SK-N-SH treated with all-trans-retinoic acid at 6 μM for 48 hours (cell line): ENCODE measurements at regions not wholly inside any gene's neighbourhood (a gene's known extent, or its start where the extent isn't known, plus 50 kb on each side); places are given as distances from the start of the nearest gene placed in this dataset.

ENCODE experiments used
- ATAC-seq: fragments of 200-7000 bp; cut with Tn5 transposase; 3 replicates; pipeline ENCODE4 v1.9.1; 2020; ENCODE audit warnings: mild to moderate bottlenecking, moderate library complexity
- ARNTL ChIP-seq: fragments of 450-650 bp; formaldehyde crosslinking; IDR thresholded peaks from 2 replicates; pipeline ENCODE4 v1.5.0; 2020; ENCODE audit warnings: low read depth, mild to moderate bottlenecking, moderate library complexity, borderline replicate concordance
- BACH2 ChIP-seq: fragments of 250-450 bp; sonication (Bioruptor Pico); IDR thresholded peaks from 2 replicates; pipeline ENCODE4 v1.9.0; 2021; ENCODE audit warnings: mild to moderate bottlenecking, borderline replicate concordance
- CSDC2 ChIP-seq: fragments of 250-450 bp; sonication (Bioruptor Pico); IDR thresholded peaks from 2 replicates; pipeline ENCODE4 v1.5.0; 2020; ENCODE audit warnings: mild to moderate bottlenecking, moderate library complexity
- ESRRG ChIP-seq: fragments of 250-450 bp; sonication (Bioruptor Pico); IDR thresholded peaks from 2 replicates; pipeline ENCODE4 v1.6.1; 2021; ENCODE audit warnings: mild to moderate bottlenecking
- GLIS3 ChIP-seq: fragments of 250-450 bp; sonication (Bioruptor Pico); IDR thresholded peaks from 2 replicates; pipeline ENCODE4 v1.5.0; 2020; ENCODE audit warnings: mild to moderate bottlenecking, moderate library complexity
- ISL1 ChIP-seq: fragments of 250-450 bp; sonication (Bioruptor Pico); IDR thresholded peaks from 2 replicates; pipeline ENCODE4 v2.1.2; 2022; ENCODE audit warnings: mild to moderate bottlenecking, moderate library complexity
- OSR1 ChIP-seq: fragments of 250-450 bp; sonication (Bioruptor Pico); IDR thresholded peaks from 2 replicates; pipeline ENCODE4 v1.8.0; 2022; ENCODE audit warnings: moderate library complexity, mild to moderate bottlenecking, inconsistent platforms
- PPARA ChIP-seq: fragments of 250-450 bp; sonication (Bioruptor Pico); IDR thresholded peaks from 2 replicates; pipeline ENCODE4 v1.5.0; 2020; ENCODE audit warnings: mild to moderate bottlenecking, borderline replicate concordance
- RARB ChIP-seq: fragments of 250-450 bp; sonication (Bioruptor Pico); IDR thresholded peaks from 2 replicates; pipeline ENCODE4 v1.8.0; 2021; ENCODE audit warnings: mild to moderate bottlenecking, moderate library complexity
- SNAI2 ChIP-seq: fragments of 250-450 bp; sonication (Bioruptor Pico); IDR thresholded peaks from 2 replicates; pipeline ENCODE4 v1.5.0; 2020; ENCODE audit warnings: mild to moderate bottlenecking, moderate library complexity
- TCF4 ChIP-seq: fragments of 250-450 bp; sonication (Bioruptor Pico); IDR thresholded peaks from 2 replicates; pipeline ENCODE4 v1.8.0; 2021; ENCODE audit warnings: mild to moderate bottlenecking, moderate library complexity, borderline replicate concordance
- TOX ChIP-seq: fragments of 250-450 bp; sonication (Bioruptor Pico); IDR thresholded peaks from 2 replicates; pipeline ENCODE4 v1.8.0; 2021; ENCODE audit warnings: mild to moderate bottlenecking, moderate library complexity, borderline replicate concordance
- ZC3H10 ChIP-seq: fragments of 250-450 bp; sonication (Bioruptor Pico); IDR thresholded peaks from 2 replicates; pipeline ENCODE4 v1.5.1; 2021; ENCODE audit warnings: mild to moderate bottlenecking, moderate library complexity
- ZFP3 ChIP-seq: fragments of 250-450 bp; sonication (Bioruptor Pico); IDR thresholded peaks from 2 replicates; pipeline ENCODE4 v1.5.0; 2020; ENCODE audit warnings: mild to moderate bottlenecking, moderate library complexity
- ZFP30 ChIP-seq: fragments of 450-650 bp; formaldehyde crosslinking; IDR thresholded peaks from 2 replicates; pipeline ENCODE4 v1.5.0; 2022; ENCODE audit warnings: mild to moderate bottlenecking, moderate library complexity
- ZNF565 ChIP-seq: fragments of 450-650 bp; formaldehyde crosslinking; conservative IDR thresholded peaks from 2 replicates; pipeline ENCODE4 v1.5.0; 2020; ENCODE audit warnings: low read depth, mild to moderate bottlenecking, moderate library complexity
- ZNF8 ChIP-seq: fragments of 450-650 bp; formaldehyde crosslinking; IDR thresholded peaks from 2 replicates; pipeline ENCODE4 v1.5.0; 2020; ENCODE audit warnings: mild to moderate bottlenecking, moderate library complexity
- TF ChIP-seq, protein P1 (sequence below): fragments of 250-450 bp; sonication (Bioruptor Pico); IDR thresholded peaks from 2 replicates; pipeline ENCODE4 v1.5.0; 2020; ENCODE audit warnings: mild to moderate bottlenecking, moderate library complexity
- TF ChIP-seq, protein P2 (sequence below): fragments of 250-450 bp; sonication (Bioruptor Pico); IDR thresholded peaks from 2 replicates; pipeline ENCODE4 v1.8.0; 2020; ENCODE audit warnings: mild to moderate bottlenecking, moderate library complexity, borderline replicate concordance
- TF ChIP-seq, protein P3 (sequence below): fragments of 250-450 bp; sonication (Bioruptor Pico); IDR thresholded peaks from 2 replicates; pipeline ENCODE4 v1.5.1; 2021; ENCODE audit warnings: mild to moderate bottlenecking, moderate library complexity
- TF ChIP-seq, protein P4 (sequence below): fragments of 250-450 bp; sonication (Bioruptor Pico); IDR thresholded peaks from 2 replicates; pipeline ENCODE4 v1.5.1; 2020; ENCODE audit warnings: low read depth, mild to moderate bottlenecking, moderate library complexity
- TF ChIP-seq, protein P5 (sequence below): fragments of 250-450 bp; sonication (Bioruptor Pico); IDR thresholded peaks from 2 replicates; pipeline ENCODE4 v1.8.0; 2021; ENCODE audit warnings: low read depth, mild to moderate bottlenecking, moderate library complexity, borderline replicate concordance

DNA sequence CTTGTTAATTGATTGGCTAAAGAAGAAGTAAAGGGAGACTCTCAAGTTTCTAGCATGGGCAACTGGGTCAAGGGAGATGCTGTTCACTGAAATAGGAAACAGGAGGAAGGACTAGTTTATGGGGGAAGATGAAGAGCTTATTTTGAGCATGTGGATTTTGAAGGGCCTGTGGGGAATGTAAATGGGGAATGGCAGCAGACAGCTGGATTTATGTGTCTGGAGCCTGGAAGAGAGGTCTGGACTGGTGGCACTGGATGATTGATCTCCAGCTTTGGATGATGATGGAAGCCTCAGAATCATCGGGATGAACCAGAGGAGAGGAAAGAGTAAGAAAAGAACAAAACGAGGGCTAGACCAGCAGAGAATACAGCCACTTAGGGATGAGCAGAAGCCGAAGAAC, 54.9 kb upstream of the ENAH start:
- TF ChIP-seq SNAI2 (no peak), TCF4 (CRISPR knock-in tag) (no peak), ZC3H10 (CRISPR knock-in tag) (no peak), ISL1 (CRISPR knock-in tag) (no peak), ARNTL (CRISPR knock-in tag) (no peak), TOX (CRISPR knock-in tag) (no peak), GLIS3 (CRISPR knock-in tag) (no peak), CSDC2 (no peak), OSR1 (no peak), ZFP30 (CRISPR knock-in tag) (no peak), ZNF8 (CRISPR knock-in tag) (no peak), ESRRG (CRISPR knock-in tag) (no peak)
- TF ChIP-seq, protein P1, sequence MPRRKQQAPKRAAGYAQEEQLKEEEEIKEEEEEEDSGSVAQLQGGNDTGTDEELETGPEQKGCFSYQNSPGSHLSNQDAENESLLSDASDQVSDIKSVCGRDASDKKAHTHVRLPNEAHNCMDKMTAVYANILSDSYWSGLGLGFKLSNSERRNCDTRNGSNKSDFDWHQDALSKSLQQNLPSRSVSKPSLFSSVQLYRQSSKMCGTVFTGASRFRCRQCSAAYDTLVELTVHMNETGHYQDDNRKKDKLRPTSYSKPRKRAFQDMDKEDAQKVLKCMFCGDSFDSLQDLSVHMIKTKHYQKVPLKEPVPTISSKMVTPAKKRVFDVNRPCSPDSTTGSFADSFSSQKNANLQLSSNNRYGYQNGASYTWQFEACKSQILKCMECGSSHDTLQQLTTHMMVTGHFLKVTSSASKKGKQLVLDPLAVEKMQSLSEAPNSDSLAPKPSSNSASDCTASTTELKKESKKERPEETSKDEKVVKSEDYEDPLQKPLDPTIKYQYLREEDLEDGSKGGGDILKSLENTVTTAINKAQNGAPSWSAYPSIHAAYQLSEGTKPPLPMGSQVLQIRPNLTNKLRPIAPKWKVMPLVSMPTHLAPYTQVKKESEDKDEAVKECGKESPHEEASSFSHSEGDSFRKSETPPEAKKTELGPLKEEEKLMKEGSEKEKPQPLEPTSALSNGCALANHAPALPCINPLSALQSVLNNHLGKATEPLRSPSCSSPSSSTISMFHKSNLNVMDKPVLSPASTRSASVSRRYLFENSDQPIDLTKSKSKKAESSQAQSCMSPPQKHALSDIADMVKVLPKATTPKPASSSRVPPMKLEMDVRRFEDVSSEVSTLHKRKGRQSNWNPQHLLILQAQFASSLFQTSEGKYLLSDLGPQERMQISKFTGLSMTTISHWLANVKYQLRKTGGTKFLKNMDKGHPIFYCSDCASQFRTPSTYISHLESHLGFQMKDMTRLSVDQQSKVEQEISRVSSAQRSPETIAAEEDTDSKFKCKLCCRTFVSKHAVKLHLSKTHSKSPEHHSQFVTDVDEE (CRISPR knock-in tag) = no peak
- TF ChIP-seq, protein P2, sequence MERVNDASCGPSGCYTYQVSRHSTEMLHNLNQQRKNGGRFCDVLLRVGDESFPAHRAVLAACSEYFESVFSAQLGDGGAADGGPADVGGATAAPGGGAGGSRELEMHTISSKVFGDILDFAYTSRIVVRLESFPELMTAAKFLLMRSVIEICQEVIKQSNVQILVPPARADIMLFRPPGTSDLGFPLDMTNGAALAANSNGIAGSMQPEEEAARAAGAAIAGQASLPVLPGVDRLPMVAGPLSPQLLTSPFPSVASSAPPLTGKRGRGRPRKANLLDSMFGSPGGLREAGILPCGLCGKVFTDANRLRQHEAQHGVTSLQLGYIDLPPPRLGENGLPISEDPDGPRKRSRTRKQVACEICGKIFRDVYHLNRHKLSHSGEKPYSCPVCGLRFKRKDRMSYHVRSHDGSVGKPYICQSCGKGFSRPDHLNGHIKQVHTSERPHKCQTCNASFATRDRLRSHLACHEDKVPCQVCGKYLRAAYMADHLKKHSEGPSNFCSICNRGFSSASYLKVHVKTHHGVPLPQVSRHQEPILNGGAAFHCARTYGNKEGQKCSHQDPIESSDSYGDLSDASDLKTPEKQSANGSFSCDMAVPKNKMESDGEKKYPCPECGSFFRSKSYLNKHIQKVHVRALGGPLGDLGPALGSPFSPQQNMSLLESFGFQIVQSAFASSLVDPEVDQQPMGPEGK (CRISPR knock-in tag) = no peak
- no peak for ATAC-seq

DNA sequence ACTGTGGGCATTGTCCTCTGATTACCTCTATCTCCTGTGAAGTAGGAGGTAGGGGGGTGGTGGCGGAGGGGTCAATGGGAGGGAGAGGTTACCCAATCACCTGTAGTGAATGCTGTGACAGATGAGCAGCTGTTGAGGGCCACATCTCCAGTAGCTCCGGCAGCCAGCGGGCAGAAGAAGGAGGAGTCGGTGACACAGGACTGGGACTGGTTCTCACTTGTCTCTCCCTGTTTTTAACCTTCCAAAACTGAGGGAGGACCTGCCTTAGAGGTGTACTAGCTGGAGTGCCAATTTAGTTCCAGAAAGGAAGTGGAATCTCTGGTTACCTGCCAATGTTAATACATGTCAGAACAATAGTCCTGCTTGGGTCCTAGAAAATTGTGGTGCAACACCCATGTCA, 56.2 kb upstream of the ENAH start:
- ATAC-seq = no peak
- TF ChIP-seq TOX (CRISPR knock-in tag) (no peak), RARB (no peak), PPARA (CRISPR knock-in tag) (no peak), SNAI2 (no peak), ZNF565 (CRISPR knock-in tag) (no peak), ARNTL (CRISPR knock-in tag) (no peak), GLIS3 (CRISPR knock-in tag) (no peak), BACH2 (CRISPR knock-in tag) (no peak), TCF4 (CRISPR knock-in tag) (no peak), ZFP30 (CRISPR knock-in tag) (no peak), CSDC2 (no peak)
- TF ChIP-seq, protein P3, sequence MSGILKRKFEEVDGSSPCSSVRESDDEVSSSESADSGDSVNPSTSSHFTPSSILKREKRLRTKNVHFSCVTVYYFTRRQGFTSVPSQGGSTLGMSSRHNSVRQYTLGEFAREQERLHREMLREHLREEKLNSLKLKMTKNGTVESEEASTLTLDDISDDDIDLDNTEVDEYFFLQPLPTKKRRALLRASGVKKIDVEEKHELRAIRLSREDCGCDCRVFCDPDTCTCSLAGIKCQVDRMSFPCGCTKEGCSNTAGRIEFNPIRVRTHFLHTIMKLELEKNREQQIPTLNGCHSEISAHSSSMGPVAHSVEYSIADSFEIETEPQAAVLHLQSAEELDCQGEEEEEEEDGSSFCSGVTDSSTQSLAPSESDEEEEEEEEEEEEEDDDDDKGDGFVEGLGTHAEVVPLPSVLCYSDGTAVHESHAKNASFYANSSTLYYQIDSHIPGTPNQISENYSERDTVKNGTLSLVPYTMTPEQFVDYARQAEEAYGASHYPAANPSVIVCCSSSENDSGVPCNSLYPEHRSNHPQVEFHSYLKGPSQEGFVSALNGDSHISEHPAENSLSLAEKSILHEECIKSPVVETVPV = no peak
- TF ChIP-seq, protein P4, sequence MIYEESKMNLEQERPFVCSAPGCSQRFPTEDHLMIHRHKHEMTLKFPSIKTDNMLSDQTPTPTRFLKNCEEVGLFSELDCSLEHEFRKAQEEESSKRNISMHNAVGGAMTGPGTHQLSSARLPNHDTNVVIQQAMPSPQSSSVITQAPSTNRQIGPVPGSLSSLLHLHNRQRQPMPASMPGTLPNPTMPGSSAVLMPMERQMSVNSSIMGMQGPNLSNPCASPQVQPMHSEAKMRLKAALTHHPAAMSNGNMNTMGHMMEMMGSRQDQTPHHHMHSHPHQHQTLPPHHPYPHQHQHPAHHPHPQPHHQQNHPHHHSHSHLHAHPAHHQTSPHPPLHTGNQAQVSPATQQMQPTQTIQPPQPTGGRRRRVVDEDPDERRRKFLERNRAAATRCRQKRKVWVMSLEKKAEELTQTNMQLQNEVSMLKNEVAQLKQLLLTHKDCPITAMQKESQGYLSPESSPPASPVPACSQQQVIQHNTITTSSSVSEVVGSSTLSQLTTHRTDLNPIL (CRISPR knock-in tag) = no peak
- TF ChIP-seq, protein P1 (CRISPR knock-in tag) = no peak

DNA sequence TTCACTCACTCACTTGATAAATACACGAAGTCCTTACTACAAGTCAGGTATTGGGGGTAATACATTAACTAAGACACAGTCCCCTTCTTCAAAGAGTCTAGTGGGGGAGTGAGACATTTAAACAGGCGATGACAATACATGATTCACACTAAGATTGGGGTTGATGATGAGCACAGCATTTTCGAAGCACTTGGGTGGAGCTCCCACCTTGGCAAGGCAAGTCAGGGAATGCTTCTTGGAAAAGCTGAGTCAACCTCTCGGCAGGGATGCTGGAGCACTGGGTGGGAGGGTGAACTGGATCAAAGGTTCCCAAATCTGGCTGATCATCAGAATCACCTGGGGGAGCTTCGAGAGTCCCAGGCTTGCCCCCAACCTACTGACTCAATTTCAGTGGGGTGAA, 57.9 kb upstream of the ENAH start:
- ATAC-seq = peak; percentile 50; the same call in 2 of the 3 replicates
- TF ChIP-seq ISL1 (CRISPR knock-in tag) (no peak), ZNF8 (CRISPR knock-in tag) (no peak), CSDC2 (no peak), ZFP3 (CRISPR knock-in tag) (no peak), ESRRG (CRISPR knock-in tag) (no peak), OSR1 (no peak)
- TF ChIP-seq, protein P1 (CRISPR knock-in tag) = no peak
- TF ChIP-seq, protein P5, sequence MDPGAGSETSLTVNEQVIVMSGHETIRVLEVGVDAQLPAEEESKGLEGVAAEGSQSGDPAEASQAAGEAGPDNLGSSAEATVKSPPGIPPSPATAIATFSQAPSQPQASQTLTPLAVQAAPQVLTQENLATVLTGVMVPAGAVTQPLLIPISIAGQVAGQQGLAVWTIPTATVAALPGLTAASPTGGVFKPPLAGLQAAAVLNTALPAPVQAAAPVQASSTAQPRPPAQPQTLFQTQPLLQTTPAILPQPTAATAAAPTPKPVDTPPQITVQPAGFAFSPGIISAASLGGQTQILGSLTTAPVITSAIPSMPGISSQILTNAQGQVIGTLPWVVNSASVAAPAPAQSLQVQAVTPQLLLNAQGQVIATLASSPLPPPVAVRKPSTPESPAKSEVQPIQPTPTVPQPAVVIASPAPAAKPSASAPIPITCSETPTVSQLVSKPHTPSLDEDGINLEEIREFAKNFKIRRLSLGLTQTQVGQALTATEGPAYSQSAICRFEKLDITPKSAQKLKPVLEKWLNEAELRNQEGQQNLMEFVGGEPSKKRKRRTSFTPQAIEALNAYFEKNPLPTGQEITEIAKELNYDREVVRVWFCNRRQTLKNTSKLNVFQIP (CRISPR knock-in tag) = no peak
